Left renal pelvis (tissue), 4 donors: ENCODE measurements at regions not wholly inside any gene's neighbourhood (a gene's known extent, or its start where the extent isn't known, plus 50 kb on each side); places are given as distances from the start of the nearest gene placed in this dataset.

Experiments
- DNase-seq, 4 donors: peaks; one replicate each; pipeline ENCODE4 v3.0.0-alpha.2; 2013; ENCODE audit warnings: low read depth in 4 of 4, low spot score in 3 of 4

- DNase-seq, result no peak
Measured at GRCh38 chr3:102529452-102529851, 94.6 kb downstream of the ZPLD1 start.

GRCh38 chr3:102530415-102531181 lies 95.8 kb downstream of the ZPLD1 start:
- DNase-seq, result no peak

GRCh38 chr3:102531686-102532085 lies 96.9 kb downstream of the ZPLD1 start:
- no peak for DNase-seq

- DNase-seq, result no peak
Measured at GRCh38 chr3:102532901-102533300, 98.1 kb downstream of the ZPLD1 start.

- no peak for DNase-seq
Measured at GRCh38 chr3:102533784-102534183, 99.0 kb downstream of the ZPLD1 start.

GRCh38 chr3:102536456-102536855 lies 101.6 kb downstream of the ZPLD1 start:
- peak in 2 of 4 donors; percentile 14 for DNase-seq

- DNase-seq, result no peak
Measured at GRCh38 chr3:102537123-102537522, 102.3 kb downstream of the ZPLD1 start.

- no peak for DNase-seq
Measured at GRCh38 chr3:102544741-102545140, 109.9 kb downstream of the ZPLD1 start.

- no peak for DNase-seq
Measured at GRCh38 chr3:102545276-102545675, 110.5 kb downstream of the ZPLD1 start.

GRCh38 chr3:102553876-102554275 lies 119.1 kb downstream of the ZPLD1 start:
- DNase-seq, result no peak

- DNase-seq, result no peak
Measured at GRCh38 chr3:102570511-102570910, 135.7 kb downstream of the ZPLD1 start.

- no peak for DNase-seq
Measured at GRCh38 chr3:102571006-102571405, 136.2 kb downstream of the ZPLD1 start.

GRCh38 chr3:102571720-102572384 lies 137.0 kb downstream of the ZPLD1 start:
- DNase-seq, result no peak

- no peak for DNase-seq
Measured at GRCh38 chr3:102573483-102574028, 138.7 kb downstream of the ZPLD1 start.

- no peak for DNase-seq
Measured at GRCh38 chr3:102574355-102574754, 139.5 kb downstream of the ZPLD1 start.

GRCh38 chr3:102576651-102577050 lies 141.8 kb downstream of the ZPLD1 start:
- no peak for DNase-seq

GRCh38 chr3:102577082-102577789 lies 142.4 kb downstream of the ZPLD1 start:
- no peak for DNase-seq

GRCh38 chr3:102580760-102581159 lies 145.9 kb downstream of the ZPLD1 start:
- no peak for DNase-seq

- no peak for DNase-seq
Measured at GRCh38 chr3:102586485-102586884, 151.7 kb downstream of the ZPLD1 start.

GRCh38 chr3:102593812-102594602 lies 159.2 kb downstream of the ZPLD1 start:
- no peak for DNase-seq

- no peak for DNase-seq
Measured at GRCh38 chr3:102595057-102595456, 160.2 kb downstream of the ZPLD1 start.
